Naive thymus-derived CD4-positive, alpha-beta T cell (primary cell): ENCODE measurements at regions not wholly inside any gene's neighbourhood (a gene's known extent, or its start where the extent isn't known, plus 50 kb on each side); places are given as distances from the start of the nearest gene placed in this dataset.

ENCODE experiments used
- ATAC-seq: fragments of 150-1000 bp; cut with Tn5 transposase; 2 replicates; pipeline ENCODE4 v1.10.0; 2021; ENCODE audit warnings: mild to moderate bottlenecking, moderate library complexity
- CTCF ChIA-PET: fragments of 350-600 bp; sonication (Branson Sonifier 250); formaldehyde crosslinking; loops from one replicate; lab custom pipeline; 2021; ENCODE audit warnings: antibody characterized with exemption; lab: Charles Lee
- POLR2A ChIA-PET: fragments of 350-600 bp; sonication (Branson Sonifier 250); formaldehyde crosslinking; loops from one replicate; lab custom pipeline; 2021; ENCODE audit warnings: antibody characterized with exemption, inconsistent platforms; lab: Charles Lee
- DNase-seq, 9 donors: peaks; one replicate each; pipeline versions ENCODE4 v3.0.0 to v3.0.0-alpha.2; 2020 to 2022; ENCODE audit warnings: mixed read lengths in 1 of 9
- H3K27ac ChIP-seq: one replicate; pipeline ENCODE4 v1.7.0; 2013; ENCODE audit warnings: mild to moderate bottlenecking, low read depth, low read length, moderate library complexity
- H3K27me3 ChIP-seq, 2 donors: one replicate each; pipeline ENCODE4 v1.7.0; 2013; ENCODE audit warnings: low read length in 2 of 2, mild to moderate bottlenecking in 2 of 2, moderate library complexity in 2 of 2; ENCODE audit not compliant: control insufficient read depth in 2 of 2, insufficient read depth in 2 of 2
- H3K36me3 ChIP-seq, 3 experiments: 1 replicate in 2 of 3; 2 replicates in 1 of 3; pipeline ENCODE4 v1.7.0; 2013; ENCODE audit warnings: low read length in 3 of 3, mild to moderate bottlenecking in 3 of 3, moderate library complexity in 1 of 3; ENCODE audit not compliant: insufficient read depth in 3 of 3, control insufficient read depth in 2 of 3
- H3K4me1 ChIP-seq, 2 donors: one replicate each; pipeline ENCODE4 v1.7.0; 2013; ENCODE audit warnings: low read length in 2 of 2, mild to moderate bottlenecking in 2 of 2, moderate library complexity in 1 of 2; ENCODE audit not compliant: control insufficient read depth in 2 of 2, insufficient read depth in 2 of 2
- H3K4me3 ChIP-seq: 2 replicates; pipeline ENCODE4 v1.7.0; 2013; ENCODE audit warnings: mild to moderate bottlenecking, low read length
- H3K9me3 ChIP-seq, 3 experiments: 1 replicate in 2 of 3; 2 replicates in 1 of 3; pipeline ENCODE4 v1.7.0; 2013; ENCODE audit warnings: low read length in 3 of 3; ENCODE audit not compliant: control insufficient read depth in 2 of 3
- H3K27ac Mint-ChIP-seq, 9 donors: one replicate each; pipeline ENCODE4 v1.8.0; 2020 to 2022; ENCODE audit warnings: mixed read lengths in 9 of 9, mild to moderate bottlenecking in 8 of 9, moderate library complexity in 5 of 9, inconsistent platforms in 2 of 9
- H3K27me3 Mint-ChIP-seq, 5 donors: one replicate each; pipeline ENCODE4 v1.8.0; 2021 to 2022; ENCODE audit warnings: mixed read lengths in 5 of 5, mild to moderate bottlenecking in 1 of 5
- H3K36me3 Mint-ChIP-seq, 5 donors: one replicate each; pipeline ENCODE4 v1.8.0; 2020 to 2022; ENCODE audit warnings: mixed read lengths in 5 of 5, mild to moderate bottlenecking in 3 of 5, inconsistent platforms in 1 of 5
- H3K4me1 Mint-ChIP-seq, 7 donors: one replicate each; pipeline ENCODE4 v1.8.0; 2020 to 2022; ENCODE audit warnings: mixed read lengths in 7 of 7, mild to moderate bottlenecking in 3 of 7, inconsistent platforms in 1 of 7
- H3K4me3 Mint-ChIP-seq, 10 donors: one replicate each; pipeline ENCODE4 v1.8.0; 2020 to 2022; ENCODE audit warnings: mild to moderate bottlenecking in 10 of 10, mixed read lengths in 10 of 10, moderate library complexity in 6 of 10, inconsistent platforms in 2 of 10
- H3K9me3 Mint-ChIP-seq, 11 donors: one replicate each; pipeline ENCODE4 v1.8.0; 2020 to 2022; ENCODE audit warnings: mixed read lengths in 11 of 11, mild to moderate bottlenecking in 4 of 11, inconsistent platforms in 1 of 11, moderate library complexity in 1 of 11
- intact Hi-C, 2 donors: fragments of 100-400 bp; cut with micrococcal nuclease; formaldehyde crosslinking; loops; one replicate each; pipeline ENCODE4 v1.15.1; 2023

GRCh38 chr20:48532028-48532427 lies 295.8 kb downstream of the PREX1 start:
- peaks cover 0 to 3% (median 0%) of the 10 kb centered on the region in 11 donors for H3K9me3 Mint-ChIP-seq
- Histone ChIP-seq H3K4me1 (no peaks in the 10 kb centered on the region), H3K27ac (no peak overlapping the region), H3K36me3 (no peaks in the 10 kb centered on the region), H3K27me3 (no peaks in the 10 kb centered on the region), H3K9me3 (no peaks in the 10 kb centered on the region), H3K4me3 (no peak overlapping the region)
- DNase-seq (no peak), ATAC-seq (no peak)
- H3K27ac Mint-ChIP-seq: no peak overlapping the region
- H3K27me3 Mint-ChIP-seq: peaks cover 3 to 18% (median 11%) of the 10 kb centered on the region in 5 donors
- H3K4me1 Mint-ChIP-seq: peaks cover 0 to 3% (median 0%) of the 10 kb centered on the region in 7 donors
- POLR2A ChIA-PET: no interaction called here
- H3K36me3 Mint-ChIP-seq: no peaks in the 10 kb centered on the region
- H3K4me3 Mint-ChIP-seq: no peak overlapping the region
- CTCF ChIA-PET: no interaction called here
- intact Hi-C loops: no loop called here

- Mint-ChIP-seq H3K4me1 (peaks cover 0 to 3% (median 0%) of the 10 kb centered on the region in 7 donors), H3K27me3 (peaks cover under 1 to 15% (median 13%) of the 10 kb centered on the region in 5 donors), H3K4me3 (no peak overlapping the region), H3K9me3 (peaks cover 0 to 3% (median 0%) of the 10 kb centered on the region in 11 donors), H3K27ac (no peak overlapping the region), H3K36me3 (no peaks in the 10 kb centered on the region)
- ChIA-PET POLR2A (no interaction called here), CTCF (no interaction called here)
- Histone ChIP-seq H3K4me3 (no peak overlapping the region), H3K4me1 (no peaks in the 10 kb centered on the region), H3K36me3 (no peaks in the 10 kb centered on the region), H3K9me3 (no peaks in the 10 kb centered on the region), H3K27me3 (no peaks in the 10 kb centered on the region), H3K27ac (no peak overlapping the region)
- ATAC-seq (no peak), DNase-seq (no peak)
- intact Hi-C loops: no loop called here
Observed at GRCh38 chr20:48531505-48531904, 296.3 kb downstream of the PREX1 start.

- POLR2A ChIA-PET: no interaction called here
Observed at GRCh38 chr20:48530957-48531356, 296.8 kb downstream of the PREX1 start.

GRCh38 chr20:48528346-48528745 lies 299.5 kb downstream of the PREX1 start:
- Histone ChIP-seq H3K4me1 (no peaks in the 10 kb centered on the region), H3K27me3 (no peaks in the 10 kb centered on the region), H3K36me3 (no peaks in the 10 kb centered on the region), H3K27ac (no peak overlapping the region), H3K4me3 (no peak overlapping the region), H3K9me3 (peaks cover 0 to 4% (median 0%) of the 10 kb centered on the region in 3 experiments)
- ATAC-seq: no peak
- no peak for DNase-seq
- Mint-ChIP-seq H3K27me3 (peaks cover 0 to 25% (median 21%) of the 10 kb centered on the region in 5 donors), H3K9me3 (no peaks in the 10 kb centered on the region), H3K36me3 (no peaks in the 10 kb centered on the region), H3K4me3 (no peak overlapping the region), H3K4me1 (peaks cover 0 to 3% (median 0%) of the 10 kb centered on the region in 7 donors), H3K27ac (no peak overlapping the region)
- ChIA-PET CTCF (no interaction called here), POLR2A (no interaction called here)
- intact Hi-C loops: no loop called here

More at GRCh38 chr20:48530957-48531356, 296.8 kb downstream of the PREX1 start:
- Mint-ChIP-seq H3K4me1 (peaks cover 0 to 3% (median 0%) of the 10 kb centered on the region in 7 donors), H3K27ac (no peak overlapping the region), H3K9me3 (peaks cover 0 to 3% (median 0%) of the 10 kb centered on the region in 11 donors), H3K36me3 (no peaks in the 10 kb centered on the region), H3K4me3 (no peak overlapping the region), H3K27me3 (peaks cover 0 to 17% (median 13%) of the 10 kb centered on the region in 5 donors)
- Histone ChIP-seq H3K9me3 (no peaks in the 10 kb centered on the region), H3K36me3 (no peaks in the 10 kb centered on the region), H3K27me3 (no peaks in the 10 kb centered on the region), H3K27ac (no peak overlapping the region), H3K4me3 (no peak overlapping the region), H3K4me1 (no peaks in the 10 kb centered on the region)
- DNase-seq (no peak), ATAC-seq (no peak)
- intact Hi-C loops: no loop called here
- CTCF ChIA-PET: no interaction called here

- peaks cover 0 to 5% (median 0%) of the 10 kb centered on the region in 11 donors for H3K9me3 Mint-ChIP-seq
- H3K36me3 Mint-ChIP-seq: no peaks in the 10 kb centered on the region
- no peak for ATAC-seq
- POLR2A ChIA-PET: no interaction called here
- DNase-seq: no peak
- no peak overlapping the region for H3K4me3 Mint-ChIP-seq
- H3K4me3 ChIP-seq: no peak overlapping the region
- CTCF ChIA-PET: no interaction called here
- H3K27me3 Mint-ChIP-seq: peaks cover 0 to 25% (median 24%) of the 10 kb centered on the region in 5 donors
- intact Hi-C loops: no loop called here
- H3K4me1 ChIP-seq: no peaks in the 10 kb centered on the region
- no peak overlapping the region for H3K27ac ChIP-seq
- peaks cover 0 to 3% (median 0%) of the 10 kb centered on the region in 7 donors for H3K4me1 Mint-ChIP-seq
- no peaks in the 10 kb centered on the region for H3K27me3 ChIP-seq
- H3K36me3 ChIP-seq: no peaks in the 10 kb centered on the region
- peaks cover 0 to 5% (median 0%) of the 10 kb centered on the region in 3 experiments for H3K9me3 ChIP-seq
- H3K27ac Mint-ChIP-seq: no peak overlapping the region
Observed at GRCh38 chr20:48527771-48528170, 300.0 kb downstream of the PREX1 start.

- Histone ChIP-seq H3K9me3 (peaks cover 0 to 5% (median 0%) of the 10 kb centered on the region in 3 experiments), H3K4me3 (no peak overlapping the region), H3K4me1 (no peaks in the 10 kb centered on the region), H3K27ac (no peak overlapping the region), H3K27me3 (no peaks in the 10 kb centered on the region), H3K36me3 (no peaks in the 10 kb centered on the region)
- DNase-seq (no peak), ATAC-seq (no peak)
- ChIA-PET CTCF (no interaction called here), POLR2A (no interaction called here)
- intact Hi-C loops: no loop called here
- Mint-ChIP-seq H3K4me1 (peaks cover 0 to 3% (median 0%) of the 10 kb centered on the region in 7 donors), H3K4me3 (no peak overlapping the region), H3K27me3 (peaks cover 0 to 25% (median 20%) of the 10 kb centered on the region in 5 donors), H3K9me3 (peaks cover 0 to 6% (median 0%) of the 10 kb centered on the region in 11 donors), H3K36me3 (no peaks in the 10 kb centered on the region), H3K27ac (no peak overlapping the region)
Observed at GRCh38 chr20:48526936-48527335, 300.9 kb downstream of the PREX1 start.

- CTCF ChIA-PET: no interaction called here
- H3K9me3 Mint-ChIP-seq: peaks cover 0 to 6% (median 0%) of the 10 kb centered on the region in 11 donors
Observed at GRCh38 chr20:48525400-48525799, 302.4 kb downstream of the PREX1 start.

More at GRCh38 chr20:48525400-48525799, 302.4 kb downstream of the PREX1 start:
- H3K27ac Mint-ChIP-seq: no peak overlapping the region
- peaks cover 0 to 25% (median 20%) of the 10 kb centered on the region in 5 donors for H3K27me3 Mint-ChIP-seq
- no peak for ATAC-seq
- no peak overlapping the region for H3K4me3 ChIP-seq
- no peaks in the 10 kb centered on the region for H3K36me3 ChIP-seq
- no peak overlapping the region for H3K27ac ChIP-seq
- H3K4me3 Mint-ChIP-seq: no peak overlapping the region
- H3K4me1 Mint-ChIP-seq: no peaks in the 10 kb centered on the region
- DNase-seq: no peak
- H3K4me1 ChIP-seq: no peaks in the 10 kb centered on the region
- no peaks in the 10 kb centered on the region for H3K36me3 Mint-ChIP-seq
- H3K27me3 ChIP-seq: no peaks in the 10 kb centered on the region
- H3K9me3 ChIP-seq: peaks cover 0 to 5% (median 0%) of the 10 kb centered on the region in 3 experiments
- intact Hi-C loops: no loop called here
- POLR2A ChIA-PET: no interaction called here
